ENCODE measurements at regions not wholly inside any gene's neighbourhood (a gene's known extent, or its start where the extent isn't known, plus 50 kb on each side); places are given as distances from the start of the nearest gene placed in this dataset.

DNA sequence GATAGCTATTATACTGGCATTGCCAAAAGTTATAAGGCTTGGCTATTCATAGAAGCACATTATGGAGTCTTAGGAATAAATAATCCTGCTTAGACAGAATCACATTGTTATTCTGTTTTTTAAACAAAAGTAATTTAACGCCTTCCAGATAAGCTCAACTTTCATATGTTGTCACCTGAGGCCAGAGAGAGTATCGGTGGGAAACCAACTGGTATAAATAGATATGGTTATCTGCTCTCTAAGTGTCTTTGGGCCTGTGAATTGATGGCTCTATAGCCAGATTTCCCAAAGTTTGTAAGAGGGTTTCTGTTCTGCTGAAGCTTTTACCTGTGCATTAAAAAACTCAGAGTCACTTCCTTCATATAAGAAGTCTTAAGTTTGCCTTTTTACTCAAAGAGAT, 1449.4 kb downstream of the CDH11 start:
- no peaks in the 10 kb centered on the region for H3K27me3 ChIP-seq (ENCODE audit: insufficient read depth, poor library complexity, severe bottlenecking)
- no peak overlapping the region for H3K4me3 ChIP-seq (replicated peaks; ENCODE audit: insufficient read depth, low read length)
- no peak overlapping the region for H3K27ac ChIP-seq (replicated peaks)
- no peak for DNase-seq (ENCODE audit: low read depth in 1 of 2, low spot score in 1 of 2)
- TF ChIP-seq, protein P1, sequence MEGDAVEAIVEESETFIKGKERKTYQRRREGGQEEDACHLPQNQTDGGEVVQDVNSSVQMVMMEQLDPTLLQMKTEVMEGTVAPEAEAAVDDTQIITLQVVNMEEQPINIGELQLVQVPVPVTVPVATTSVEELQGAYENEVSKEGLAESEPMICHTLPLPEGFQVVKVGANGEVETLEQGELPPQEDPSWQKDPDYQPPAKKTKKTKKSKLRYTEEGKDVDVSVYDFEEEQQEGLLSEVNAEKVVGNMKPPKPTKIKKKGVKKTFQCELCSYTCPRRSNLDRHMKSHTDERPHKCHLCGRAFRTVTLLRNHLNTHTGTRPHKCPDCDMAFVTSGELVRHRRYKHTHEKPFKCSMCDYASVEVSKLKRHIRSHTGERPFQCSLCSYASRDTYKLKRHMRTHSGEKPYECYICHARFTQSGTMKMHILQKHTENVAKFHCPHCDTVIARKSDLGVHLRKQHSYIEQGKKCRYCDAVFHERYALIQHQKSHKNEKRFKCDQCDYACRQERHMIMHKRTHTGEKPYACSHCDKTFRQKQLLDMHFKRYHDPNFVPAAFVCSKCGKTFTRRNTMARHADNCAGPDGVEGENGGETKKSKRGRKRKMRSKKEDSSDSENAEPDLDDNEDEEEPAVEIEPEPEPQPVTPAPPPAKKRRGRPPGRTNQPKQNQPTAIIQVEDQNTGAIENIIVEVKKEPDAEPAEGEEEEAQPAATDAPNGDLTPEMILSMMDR (IDR thresholded peaks at IDR 0.05; ENCODE audit: insufficient read depth, low read length): no peak
- no peak for TF ChIP-seq SPI1 (IDR thresholded peaks at IDR 0.05; ENCODE audit: borderline replicate concordance, low read depth)
- no peak for TF ChIP-seq GABPA (IDR thresholded peaks at IDR 0.05; ENCODE audit: low read depth)
- TF ChIP-seq, protein P2, sequence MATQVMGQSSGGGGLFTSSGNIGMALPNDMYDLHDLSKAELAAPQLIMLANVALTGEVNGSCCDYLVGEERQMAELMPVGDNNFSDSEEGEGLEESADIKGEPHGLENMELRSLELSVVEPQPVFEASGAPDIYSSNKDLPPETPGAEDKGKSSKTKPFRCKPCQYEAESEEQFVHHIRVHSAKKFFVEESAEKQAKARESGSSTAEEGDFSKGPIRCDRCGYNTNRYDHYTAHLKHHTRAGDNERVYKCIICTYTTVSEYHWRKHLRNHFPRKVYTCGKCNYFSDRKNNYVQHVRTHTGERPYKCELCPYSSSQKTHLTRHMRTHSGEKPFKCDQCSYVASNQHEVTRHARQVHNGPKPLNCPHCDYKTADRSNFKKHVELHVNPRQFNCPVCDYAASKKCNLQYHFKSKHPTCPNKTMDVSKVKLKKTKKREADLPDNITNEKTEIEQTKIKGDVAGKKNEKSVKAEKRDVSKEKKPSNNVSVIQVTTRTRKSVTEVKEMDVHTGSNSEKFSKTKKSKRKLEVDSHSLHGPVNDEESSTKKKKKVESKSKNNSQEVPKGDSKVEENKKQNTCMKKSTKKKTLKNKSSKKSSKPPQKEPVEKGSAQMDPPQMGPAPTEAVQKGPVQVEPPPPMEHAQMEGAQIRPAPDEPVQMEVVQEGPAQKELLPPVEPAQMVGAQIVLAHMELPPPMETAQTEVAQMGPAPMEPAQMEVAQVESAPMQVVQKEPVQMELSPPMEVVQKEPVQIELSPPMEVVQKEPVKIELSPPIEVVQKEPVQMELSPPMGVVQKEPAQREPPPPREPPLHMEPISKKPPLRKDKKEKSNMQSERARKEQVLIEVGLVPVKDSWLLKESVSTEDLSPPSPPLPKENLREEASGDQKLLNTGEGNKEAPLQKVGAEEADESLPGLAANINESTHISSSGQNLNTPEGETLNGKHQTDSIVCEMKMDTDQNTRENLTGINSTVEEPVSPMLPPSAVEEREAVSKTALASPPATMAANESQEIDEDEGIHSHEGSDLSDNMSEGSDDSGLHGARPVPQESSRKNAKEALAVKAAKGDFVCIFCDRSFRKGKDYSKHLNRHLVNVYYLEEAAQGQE (IDR thresholded peaks at IDR 0.05; ENCODE audit: insufficient replicate concordance, low read depth): no peak
- no peak for TF ChIP-seq POLR2AphosphoS5 (IDR thresholded peaks at IDR 0.05; ENCODE audit: low read depth)

DNA sequence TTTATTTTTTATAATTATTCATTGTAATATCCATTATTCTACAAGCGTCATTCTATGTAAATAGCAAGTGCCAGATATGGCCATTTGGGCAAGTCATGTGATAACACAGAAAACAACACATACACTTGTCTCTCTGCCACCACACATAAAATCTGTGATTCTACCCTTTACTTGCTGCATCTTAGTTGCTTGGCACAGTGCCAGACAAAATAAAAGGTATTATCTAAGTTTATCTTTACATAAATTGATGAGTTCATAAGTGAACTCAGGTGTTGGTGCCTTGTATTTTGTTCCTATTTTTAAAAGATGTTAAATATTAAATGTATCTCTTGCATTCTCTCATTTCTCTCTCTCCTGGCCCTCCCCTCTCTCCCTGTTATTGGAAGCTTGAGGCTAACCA, 1458.7 kb downstream of the CDH11 start:
- DNase-seq (ENCODE audit: low read depth in 1 of 2, low spot score in 1 of 2): no peak
- Histone ChIP-seq H3K4me3 (replicated peaks; ENCODE audit: insufficient read depth, low read length) (no peak overlapping the region), H3K27me3 (ENCODE audit: insufficient read depth, poor library complexity, severe bottlenecking) (no peaks in the 10 kb centered on the region), H3K27ac (replicated peaks) (no peak overlapping the region)
- TF ChIP-seq, protein P2 (IDR thresholded peaks at IDR 0.05; ENCODE audit: insufficient replicate concordance, low read depth): no peak
- TF ChIP-seq, protein P1 (IDR thresholded peaks at IDR 0.05; ENCODE audit: insufficient read depth, low read length): no peak
- TF ChIP-seq GABPA (IDR thresholded peaks at IDR 0.05; ENCODE audit: low read depth) (no peak), SPI1 (IDR thresholded peaks at IDR 0.05; ENCODE audit: borderline replicate concordance, low read depth) (no peak), POLR2AphosphoS5 (IDR thresholded peaks at IDR 0.05; ENCODE audit: low read depth) (no peak)

DNA sequence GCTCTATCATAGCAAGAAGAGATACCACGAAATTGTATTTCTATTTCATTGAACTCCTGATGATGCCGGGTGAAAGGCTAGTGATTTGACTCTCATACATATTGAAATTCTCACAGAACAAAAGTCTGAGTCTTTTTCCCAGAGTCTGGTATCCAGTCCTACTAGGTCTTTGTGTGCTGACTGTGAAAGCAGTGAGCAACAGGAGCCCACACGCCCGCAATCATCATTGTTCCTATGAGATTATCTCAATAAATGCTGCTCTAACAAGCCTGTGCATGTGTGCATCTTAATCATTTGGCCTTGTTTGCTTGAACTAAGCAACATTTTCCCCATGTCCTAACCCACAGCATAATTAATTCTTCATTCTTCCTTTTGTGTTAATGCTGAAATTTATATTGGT, 1466.0 kb downstream of the CDH11 start:
- no peak for TF ChIP-seq GABPA (IDR thresholded peaks at IDR 0.05; ENCODE audit: low read depth)
- TF ChIP-seq SPI1 (IDR thresholded peaks at IDR 0.05; ENCODE audit: borderline replicate concordance, low read depth): no peak
- DNase-seq (ENCODE audit: low read depth in 1 of 2, low spot score in 1 of 2): no peak
- Histone ChIP-seq H3K27ac (replicated peaks) (no peak overlapping the region), H3K4me3 (replicated peaks; ENCODE audit: insufficient read depth, low read length) (no peak overlapping the region), H3K27me3 (ENCODE audit: insufficient read depth, poor library complexity, severe bottlenecking) (no peaks in the 10 kb centered on the region)

DNA sequence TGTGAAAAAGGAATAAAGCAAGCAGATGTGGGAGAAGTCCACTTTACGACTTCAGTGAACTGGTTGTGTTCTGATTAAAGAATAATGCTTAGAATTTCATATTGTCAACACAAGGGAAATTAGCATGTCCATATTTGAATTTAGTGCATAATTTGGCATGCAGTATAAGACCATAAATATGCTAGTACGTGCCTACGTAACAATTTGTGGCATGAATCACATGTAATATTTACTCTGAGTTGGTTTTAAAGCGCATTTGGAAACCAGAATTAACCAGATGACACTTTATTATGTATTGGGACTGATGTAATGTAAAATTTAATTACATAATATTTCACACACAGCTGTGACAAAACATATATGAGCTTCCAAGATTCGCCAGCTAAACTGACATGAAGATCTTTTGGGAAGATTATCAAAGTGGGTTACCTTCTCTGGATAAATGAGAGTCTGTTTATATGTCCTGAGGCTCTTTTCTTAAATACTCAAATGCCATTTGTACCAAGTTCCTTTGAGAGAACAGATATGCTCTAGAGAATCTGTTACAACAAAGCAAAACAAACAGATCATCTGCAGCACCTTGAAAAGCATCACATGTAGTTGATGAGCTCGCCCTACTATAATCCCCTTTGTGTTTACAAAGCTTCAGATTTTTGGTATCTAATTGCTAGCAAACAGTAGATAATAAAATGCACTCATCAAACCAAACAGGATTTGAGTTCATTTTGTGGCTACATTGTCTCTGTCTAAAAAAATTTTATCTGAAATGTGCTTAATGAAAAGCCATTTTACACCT, 1468.6 kb downstream of the CDH11 start:
- Histone ChIP-seq H3K4me3 (replicated peaks; ENCODE audit: insufficient read depth, low read length) (no peak overlapping the region), H3K27me3 (ENCODE audit: insufficient read depth, poor library complexity, severe bottlenecking) (no peaks in the 10 kb centered on the region), H3K27ac (replicated peaks) (no peak overlapping the region)
- DNase-seq (ENCODE audit: low read depth in 1 of 2, low spot score in 1 of 2): no peak
- TF ChIP-seq GABPA (IDR thresholded peaks at IDR 0.05; ENCODE audit: low read depth): no peak
- no peak for TF ChIP-seq SPI1 (IDR thresholded peaks at IDR 0.05; ENCODE audit: borderline replicate concordance, low read depth)
- TF ChIP-seq, protein P1 (IDR thresholded peaks at IDR 0.05; ENCODE audit: insufficient read depth, low read length): no peak
- TF ChIP-seq, protein P2 (IDR thresholded peaks at IDR 0.05; ENCODE audit: insufficient replicate concordance, low read depth): no peak
- TF ChIP-seq POLR2AphosphoS5 (IDR thresholded peaks at IDR 0.05; ENCODE audit: low read depth): no peak

Data from HL-60 (cell line).